ENCODE measurements at regions not wholly inside any gene's neighbourhood (a gene's known extent, or its start where the extent isn't known, plus 50 kb on each side); places are given as distances from the start of the nearest gene placed in this dataset.

DNA sequence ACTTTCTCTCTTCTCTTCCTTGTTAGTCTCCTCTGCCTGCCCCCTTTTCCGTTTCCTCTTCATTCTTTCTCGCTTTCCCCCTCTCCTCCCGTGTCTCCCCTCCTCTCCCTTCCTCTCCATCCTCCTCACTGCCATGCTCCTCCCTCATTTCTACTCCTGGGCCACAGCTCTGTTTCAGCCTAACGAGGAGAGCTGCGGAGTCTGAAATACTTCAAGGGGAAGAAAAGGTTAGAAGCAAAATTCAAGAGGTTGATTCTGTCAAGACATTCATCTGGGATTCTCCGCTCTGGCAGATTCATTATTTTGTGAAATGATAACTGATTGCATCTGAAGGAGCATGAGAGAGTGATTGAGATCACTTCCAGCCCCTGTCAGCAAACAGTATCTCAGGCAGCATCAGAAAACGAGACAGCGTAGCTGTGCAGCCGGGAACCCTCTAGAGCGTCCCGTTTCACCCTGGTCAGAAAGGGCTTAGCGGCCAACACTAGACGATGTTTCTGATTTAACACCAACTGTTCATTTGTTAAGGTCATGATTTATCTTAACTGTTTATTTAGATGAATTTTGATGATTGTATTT lies 279.3 kb upstream of the B3GAT1 start:
- ChIA-PET CTCF (no interaction called here), POLR2A (no interaction called here)
- Mint-ChIP-seq H3K36me3 (no peaks in the 10 kb centered on the region), H3K4me3 (no peak overlapping the region), H3K27me3 (ENCODE audit: low read depth) (no peaks in the 10 kb centered on the region; the same call in 1 of the 2 replicates), H3K4me1 (no peaks in the 10 kb centered on the region), H3K9me3 (peaks cover 12% of the 10 kb centered on the region; the same call in 1 of the 2 replicates), H3K27ac (no peak overlapping the region)
- TF ChIP-seq TCF7 (CRISPR knock-in tag; IDR thresholded peaks at IDR 0.05; ENCODE audit: low read depth) (no peak), CREB1 (CRISPR knock-in tag; IDR thresholded peaks at IDR 0.05) (no peak), SMAD3 (CRISPR knock-in tag; IDR thresholded peaks at IDR 0.05; ENCODE audit: borderline replicate concordance) (no peak), GTF2I (CRISPR knock-in tag; conservative IDR thresholded peaks at IDR 0.05) (no peak), ELF4 (CRISPR knock-in tag; IDR thresholded peaks at IDR 0.05; ENCODE audit: low read depth) (no peak), ZNF263 (CRISPR knock-in tag; IDR thresholded peaks at IDR 0.05; ENCODE audit: low read depth) (no peak)
- DNase-seq (ENCODE audit: low spot score), result no peak
- ATAC-seq, result no peak

- ChIA-PET POLR2A (no interaction called here), CTCF (interaction anchor here (1.4 kb wide), 1 partner anchor 36 kb away, joined by 4 read pairs; no protein-coding TSS in a partner anchor)
- Mint-ChIP-seq H3K4me3 (no peak overlapping the region), H3K4me1 (no peaks in the 10 kb centered on the region), H3K27ac (no peak overlapping the region), H3K27me3 (ENCODE audit: low read depth) (no peaks in the 10 kb centered on the region; the same call in 1 of the 2 replicates), H3K36me3 (no peaks in the 10 kb centered on the region), H3K9me3 (peaks cover 12% of the 10 kb centered on the region; the same call in 1 of the 2 replicates)
- TF ChIP-seq EMX1 (CRISPR knock-in tag; IDR thresholded peaks at IDR 0.05), result no peak
- TF ChIP-seq RELA (CRISPR knock-in tag; IDR thresholded peaks at IDR 0.05; ENCODE audit: borderline replicate concordance), result no peak
- DNase-seq (ENCODE audit: low spot score) (no peak), ATAC-seq (no peak)
Observed at GRCh38 chr11:134689886-134690285, 277.8 kb upstream of the B3GAT1 start.

- Mint-ChIP-seq H3K36me3 (no peaks in the 10 kb centered on the region), H3K4me3 (no peak overlapping the region), H3K4me1 (no peaks in the 10 kb centered on the region), H3K27me3 (ENCODE audit: low read depth) (no peaks in the 10 kb centered on the region; the same call in 1 of the 2 replicates), H3K27ac (no peak overlapping the region), H3K9me3 (peaks cover 12% of the 10 kb centered on the region; the same call in 1 of the 2 replicates)
- CTCF ChIA-PET, result no interaction called here
- POLR2A ChIA-PET, result no interaction called here
- DNase-seq (ENCODE audit: low spot score), result no peak
- ATAC-seq, result no peak
- TF ChIP-seq CREB1 (CRISPR knock-in tag; IDR thresholded peaks at IDR 0.05), result no peak
- TF ChIP-seq ZNF263 (CRISPR knock-in tag; IDR thresholded peaks at IDR 0.05; ENCODE audit: low read depth), result no peak
- TF ChIP-seq, protein P1, sequence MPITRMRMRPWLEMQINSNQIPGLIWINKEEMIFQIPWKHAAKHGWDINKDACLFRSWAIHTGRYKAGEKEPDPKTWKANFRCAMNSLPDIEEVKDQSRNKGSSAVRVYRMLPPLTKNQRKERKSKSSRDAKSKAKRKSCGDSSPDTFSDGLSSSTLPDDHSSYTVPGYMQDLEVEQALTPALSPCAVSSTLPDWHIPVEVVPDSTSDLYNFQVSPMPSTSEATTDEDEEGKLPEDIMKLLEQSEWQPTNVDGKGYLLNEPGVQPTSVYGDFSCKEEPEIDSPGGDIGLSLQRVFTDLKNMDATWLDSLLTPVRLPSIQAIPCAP (CRISPR knock-in tag; IDR thresholded peaks at IDR 0.05), result no peak
- TF ChIP-seq E2F1 (CRISPR knock-in tag; IDR thresholded peaks at IDR 0.05), result no peak
- TF ChIP-seq FOXK1 (CRISPR knock-in tag; IDR thresholded peaks at IDR 0.05), result no peak
- TF ChIP-seq, protein P2, sequence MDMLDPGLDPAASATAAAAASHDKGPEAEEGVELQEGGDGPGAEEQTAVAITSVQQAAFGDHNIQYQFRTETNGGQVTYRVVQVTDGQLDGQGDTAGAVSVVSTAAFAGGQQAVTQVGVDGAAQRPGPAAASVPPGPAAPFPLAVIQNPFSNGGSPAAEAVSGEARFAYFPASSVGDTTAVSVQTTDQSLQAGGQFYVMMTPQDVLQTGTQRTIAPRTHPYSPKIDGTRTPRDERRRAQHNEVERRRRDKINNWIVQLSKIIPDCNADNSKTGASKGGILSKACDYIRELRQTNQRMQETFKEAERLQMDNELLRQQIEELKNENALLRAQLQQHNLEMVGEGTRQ (CRISPR knock-in tag; IDR thresholded peaks at IDR 0.05), result no peak
- TF ChIP-seq, protein P3, sequence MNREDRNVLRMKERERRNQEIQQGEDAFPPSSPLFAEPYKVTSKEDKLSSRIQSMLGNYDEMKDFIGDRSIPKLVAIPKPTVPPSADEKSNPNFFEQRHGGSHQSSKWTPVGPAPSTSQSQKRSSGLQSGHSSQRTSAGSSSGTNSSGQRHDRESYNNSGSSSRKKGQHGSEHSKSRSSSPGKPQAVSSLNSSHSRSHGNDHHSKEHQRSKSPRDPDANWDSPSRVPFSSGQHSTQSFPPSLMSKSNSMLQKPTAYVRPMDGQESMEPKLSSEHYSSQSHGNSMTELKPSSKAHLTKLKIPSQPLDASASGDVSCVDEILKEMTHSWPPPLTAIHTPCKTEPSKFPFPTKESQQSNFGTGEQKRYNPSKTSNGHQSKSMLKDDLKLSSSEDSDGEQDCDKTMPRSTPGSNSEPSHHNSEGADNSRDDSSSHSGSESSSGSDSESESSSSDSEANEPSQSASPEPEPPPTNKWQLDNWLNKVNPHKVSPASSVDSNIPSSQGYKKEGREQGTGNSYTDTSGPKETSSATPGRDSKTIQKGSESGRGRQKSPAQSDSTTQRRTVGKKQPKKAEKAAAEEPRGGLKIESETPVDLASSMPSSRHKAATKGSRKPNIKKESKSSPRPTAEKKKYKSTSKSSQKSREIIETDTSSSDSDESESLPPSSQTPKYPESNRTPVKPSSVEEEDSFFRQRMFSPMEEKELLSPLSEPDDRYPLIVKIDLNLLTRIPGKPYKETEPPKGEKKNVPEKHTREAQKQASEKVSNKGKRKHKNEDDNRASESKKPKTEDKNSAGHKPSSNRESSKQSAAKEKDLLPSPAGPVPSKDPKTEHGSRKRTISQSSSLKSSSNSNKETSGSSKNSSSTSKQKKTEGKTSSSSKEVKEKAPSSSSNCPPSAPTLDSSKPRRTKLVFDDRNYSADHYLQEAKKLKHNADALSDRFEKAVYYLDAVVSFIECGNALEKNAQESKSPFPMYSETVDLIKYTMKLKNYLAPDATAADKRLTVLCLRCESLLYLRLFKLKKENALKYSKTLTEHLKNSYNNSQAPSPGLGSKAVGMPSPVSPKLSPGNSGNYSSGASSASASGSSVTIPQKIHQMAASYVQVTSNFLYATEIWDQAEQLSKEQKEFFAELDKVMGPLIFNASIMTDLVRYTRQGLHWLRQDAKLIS (CRISPR knock-in tag; IDR thresholded peaks at IDR 0.05; ENCODE audit: borderline replicate concordance), result no peak
- TF ChIP-seq RELA (CRISPR knock-in tag; IDR thresholded peaks at IDR 0.05; ENCODE audit: borderline replicate concordance), result no peak
- TF ChIP-seq ZNF138 (CRISPR knock-in tag; conservative IDR thresholded peaks at IDR 0.05), result no peak
- TF ChIP-seq GRHL2 (CRISPR knock-in tag; IDR thresholded peaks at IDR 0.05; ENCODE audit: insufficient replicate concordance, severe bottlenecking), result no peak
- TF ChIP-seq, protein P4, sequence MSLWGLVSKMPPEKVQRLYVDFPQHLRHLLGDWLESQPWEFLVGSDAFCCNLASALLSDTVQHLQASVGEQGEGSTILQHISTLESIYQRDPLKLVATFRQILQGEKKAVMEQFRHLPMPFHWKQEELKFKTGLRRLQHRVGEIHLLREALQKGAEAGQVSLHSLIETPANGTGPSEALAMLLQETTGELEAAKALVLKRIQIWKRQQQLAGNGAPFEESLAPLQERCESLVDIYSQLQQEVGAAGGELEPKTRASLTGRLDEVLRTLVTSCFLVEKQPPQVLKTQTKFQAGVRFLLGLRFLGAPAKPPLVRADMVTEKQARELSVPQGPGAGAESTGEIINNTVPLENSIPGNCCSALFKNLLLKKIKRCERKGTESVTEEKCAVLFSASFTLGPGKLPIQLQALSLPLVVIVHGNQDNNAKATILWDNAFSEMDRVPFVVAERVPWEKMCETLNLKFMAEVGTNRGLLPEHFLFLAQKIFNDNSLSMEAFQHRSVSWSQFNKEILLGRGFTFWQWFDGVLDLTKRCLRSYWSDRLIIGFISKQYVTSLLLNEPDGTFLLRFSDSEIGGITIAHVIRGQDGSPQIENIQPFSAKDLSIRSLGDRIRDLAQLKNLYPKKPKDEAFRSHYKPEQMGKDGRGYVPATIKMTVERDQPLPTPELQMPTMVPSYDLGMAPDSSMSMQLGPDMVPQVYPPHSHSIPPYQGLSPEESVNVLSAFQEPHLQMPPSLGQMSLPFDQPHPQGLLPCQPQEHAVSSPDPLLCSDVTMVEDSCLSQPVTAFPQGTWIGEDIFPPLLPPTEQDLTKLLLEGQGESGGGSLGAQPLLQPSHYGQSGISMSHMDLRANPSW (CRISPR knock-in tag; conservative IDR thresholded peaks at IDR 0.05; ENCODE audit: low read depth), result no peak
- TF ChIP-seq ZNF232 (CRISPR knock-in tag; IDR thresholded peaks at IDR 0.05), result no peak
- no peak for TF ChIP-seq ATF3 (CRISPR knock-in tag; conservative IDR thresholded peaks at IDR 0.05)
- TF ChIP-seq ZSCAN18 (CRISPR knock-in tag; IDR thresholded peaks at IDR 0.05), result no peak
Observed at GRCh38 chr11:134687548-134687947, 275.5 kb upstream of the B3GAT1 start.

Data from WTC11 (cell line).